WTC11 (cell line): ENCODE measurements at regions not wholly inside any gene's neighbourhood (a gene's known extent, or its start where the extent isn't known, plus 50 kb on each side); places are given as distances from the start of the nearest gene placed in this dataset.

Experiments
- ATAC-seq: fragments of 200-7000 bp; cut with Tn5 transposase; 2 replicates; pipeline ENCODE4 v1.10.0; 2021; ENCODE audit warnings: mild to moderate bottlenecking, moderate library complexity
- CTCF ChIA-PET: fragments of 300-600 bp; sonication (Branson Sonifier 250); formaldehyde crosslinking; loops from one replicate; lab custom pipeline; 2021; ENCODE audit warnings: antibody characterized with exemption; lab: Charles Lee
- POLR2A ChIA-PET: fragments of 350-600 bp; sonication (Branson Sonifier 250); formaldehyde crosslinking; loops from one replicate; lab custom pipeline; 2021; ENCODE audit warnings: antibody characterized with exemption; lab: Charles Lee
- DNase-seq: peaks from one replicate; pipeline ENCODE4 v3.0.0; 2021; ENCODE audit warnings: low spot score
- H3K27ac Mint-ChIP-seq: 2 replicates; pipeline ENCODE4 v1.8.0; 2021; ENCODE audit warnings: mixed read lengths
- H3K27me3 Mint-ChIP-seq: 2 replicates; pipeline ENCODE4 v1.8.0; 2021; ENCODE audit warnings: low read depth, mild to moderate bottlenecking, moderate library complexity, mixed read lengths
- H3K36me3 Mint-ChIP-seq: 2 replicates; pipeline ENCODE4 v1.8.0; 2021; ENCODE audit warnings: mixed read lengths
- H3K4me1 Mint-ChIP-seq: 2 replicates; pipeline ENCODE4 v1.8.0; 2022; ENCODE audit warnings: mixed read lengths
- H3K4me3 Mint-ChIP-seq: 2 replicates; pipeline ENCODE4 v1.8.0; 2021; ENCODE audit warnings: mild to moderate bottlenecking, moderate library complexity, mixed read lengths
- H3K9me3 Mint-ChIP-seq: 2 replicates; pipeline ENCODE4 v1.8.0; 2021; ENCODE audit warnings: mixed read lengths
- CBFB ChIP-seq: sonication (generic); formaldehyde crosslinking; IDR thresholded peaks from 2 replicates; pipeline ENCODE4 v1.8.1; 2022; ENCODE audit warnings: mild to moderate bottlenecking, low read depth, missing genetic modification reagents
- E2F5 ChIP-seq: sonication (generic); formaldehyde crosslinking; IDR thresholded peaks from 2 replicates; pipeline ENCODE4 v1.8.1; 2022; ENCODE audit warnings: mild to moderate bottlenecking, moderate library complexity, missing genetic modification reagents
- ESRRA ChIP-seq: sonication (generic); formaldehyde crosslinking; IDR thresholded peaks from 2 replicates; pipeline ENCODE4 v1.8.1; 2022; ENCODE audit warnings: mild to moderate bottlenecking, missing genetic modification reagents, borderline replicate concordance
- GABPB1 ChIP-seq: sonication (generic); formaldehyde crosslinking; IDR thresholded peaks from 2 replicates; pipeline ENCODE4 v1.8.1; 2023; ENCODE audit warnings: mild to moderate bottlenecking, missing genetic modification reagents
- HMGA2 ChIP-seq: fragments of 250-450 bp; sonication (Bioruptor Pico); IDR thresholded peaks from 2 replicates; pipeline ENCODE4 v1.4.0; 2021; ENCODE audit warnings: mild to moderate bottlenecking, moderate library complexity
- IRF2 ChIP-seq: sonication (generic); formaldehyde crosslinking; IDR thresholded peaks from 2 replicates; pipeline ENCODE4 v1.8.0; 2022; ENCODE audit warnings: low read depth, missing genetic modification reagents, borderline replicate concordance
- PRDM15 ChIP-seq: sonication (generic); formaldehyde crosslinking; IDR thresholded peaks from 2 replicates; pipeline ENCODE4 v1.8.0; 2022; ENCODE audit warnings: missing genetic modification reagents
- RELA ChIP-seq: sonication (generic); formaldehyde crosslinking; IDR thresholded peaks from 2 replicates; pipeline ENCODE4 v1.8.1; 2022; ENCODE audit warnings: missing genetic modification reagents, mild to moderate bottlenecking, borderline replicate concordance
- SP1 ChIP-seq: sonication (generic); formaldehyde crosslinking; conservative IDR thresholded peaks from 2 replicates; pipeline ENCODE4 v1.8.1; 2022; ENCODE audit warnings: missing genetic modification reagents
- ZNF317 ChIP-seq: sonication (generic); formaldehyde crosslinking; IDR thresholded peaks from 2 replicates; pipeline ENCODE4 v1.8.1; 2023; ENCODE audit warnings: low read depth, mild to moderate bottlenecking, moderate library complexity, missing genetic modification reagents, borderline replicate concordance
- TF ChIP-seq, protein P1 (sequence below): sonication (generic); formaldehyde crosslinking; IDR thresholded peaks from 2 replicates; pipeline ENCODE4 v1.8.1; 2023; ENCODE audit warnings: mild to moderate bottlenecking, missing genetic modification reagents, moderate library complexity
- TF ChIP-seq, protein P2 (sequence below): fragments of 200-600 bp; IDR thresholded peaks from 2 replicates; pipeline ENCODE4 v1.8.0; 2022; ENCODE audit warnings: antibody characterized with exemption
- TF ChIP-seq, protein P3 (sequence below): fragments of 250-450 bp; sonication (Bioruptor Pico); IDR thresholded peaks from 2 replicates; pipeline ENCODE4 v1.9.0; 2021; ENCODE audit warnings: mild to moderate bottlenecking
- TF ChIP-seq, protein P4 (sequence below): sonication (generic); formaldehyde crosslinking; IDR thresholded peaks from 2 replicates; pipeline ENCODE4 v1.8.0; 2023; ENCODE audit warnings: missing genetic modification reagents, mild to moderate bottlenecking, borderline replicate concordance

DNA sequence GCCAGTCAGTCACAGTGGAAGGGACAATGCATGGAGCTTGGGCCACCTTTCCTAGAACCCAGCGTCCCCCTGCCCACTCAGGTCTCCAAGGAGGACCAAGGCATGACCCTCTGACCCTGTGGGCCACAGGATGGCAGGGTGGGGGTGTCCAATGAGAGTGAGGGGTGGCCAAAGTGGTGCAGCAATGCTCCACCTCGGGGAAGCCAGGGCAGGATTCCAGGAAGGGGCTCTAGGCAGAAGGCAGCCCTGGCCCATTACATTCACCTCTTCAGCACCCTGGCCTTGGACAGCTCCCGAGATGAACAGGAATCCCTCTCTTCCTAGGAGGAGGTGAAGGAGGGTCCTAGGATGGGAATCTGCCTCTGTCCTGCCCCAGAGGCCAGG is 597.5 kb downstream of the BRD1 start (continued):
- TF ChIP-seq E2F5, result no peak
- TF ChIP-seq PRDM15 (CRISPR knock-in tag), result no peak

DNA sequence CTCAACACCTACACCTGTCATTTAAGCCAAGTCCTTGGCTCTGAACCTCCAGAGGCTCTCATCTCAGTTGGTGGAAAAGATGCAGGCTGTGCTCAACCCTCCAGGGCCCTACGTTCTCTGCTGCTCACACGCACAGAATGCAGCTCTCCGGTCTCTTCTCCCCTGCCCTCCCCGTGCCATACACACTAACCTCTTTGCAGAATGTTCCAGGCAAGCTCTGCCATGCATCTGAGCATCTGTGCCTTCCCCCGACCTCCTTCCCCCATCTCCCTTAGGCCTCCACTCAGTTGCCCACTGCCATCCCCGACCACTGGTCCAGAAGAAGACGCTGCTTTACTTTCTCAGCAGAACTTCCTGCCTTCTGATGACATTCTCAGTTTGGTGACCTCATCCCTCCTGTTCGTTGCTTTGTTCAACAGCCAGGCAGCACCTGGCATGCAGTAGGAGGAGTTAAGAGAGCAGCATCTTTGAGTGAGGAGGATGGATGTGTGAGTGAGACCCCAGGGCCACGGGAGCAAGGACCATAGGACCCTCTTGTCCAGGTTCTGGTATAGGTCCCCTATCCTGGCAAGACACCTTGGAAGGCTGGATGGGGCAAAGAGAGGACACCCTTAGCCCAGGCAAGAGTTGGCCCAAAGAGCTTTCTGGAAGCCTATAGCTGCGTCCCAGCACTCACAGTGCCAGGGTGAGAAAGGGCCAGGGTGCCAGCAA is 598.0 kb downstream of the BRD1 start:
- Mint-ChIP-seq H3K27me3 (peaks cover 2% of the 10 kb centered on the region; the same call in 1 of the 2 replicates), H3K27ac (no peak overlapping the region), H3K36me3 (no peaks in the 10 kb centered on the region), H3K4me3 (no peak overlapping the region), H3K4me1 (no peaks in the 10 kb centered on the region), H3K9me3 (peaks cover 6% of the 10 kb centered on the region; the same call in 1 of the 2 replicates)
- ATAC-seq (no peak), DNase-seq (no peak)
- POLR2A ChIA-PET, result no interaction called here
- no peak for TF ChIP-seq ESRRA (CRISPR knock-in tag)
- no peak for TF ChIP-seq CBFB
- TF ChIP-seq, protein P1, sequence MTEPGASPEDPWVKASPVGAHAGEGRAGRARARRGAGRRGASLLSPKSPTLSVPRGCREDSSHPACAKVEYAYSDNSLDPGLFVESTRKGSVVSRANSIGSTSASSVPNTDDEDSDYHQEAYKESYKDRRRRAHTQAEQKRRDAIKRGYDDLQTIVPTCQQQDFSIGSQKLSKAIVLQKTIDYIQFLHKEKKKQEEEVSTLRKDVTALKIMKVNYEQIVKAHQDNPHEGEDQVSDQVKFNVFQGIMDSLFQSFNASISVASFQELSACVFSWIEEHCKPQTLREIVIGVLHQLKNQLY (CRISPR knock-in tag), result no peak
- no peak for TF ChIP-seq IRF2 (CRISPR knock-in tag)
- TF ChIP-seq, protein P2, sequence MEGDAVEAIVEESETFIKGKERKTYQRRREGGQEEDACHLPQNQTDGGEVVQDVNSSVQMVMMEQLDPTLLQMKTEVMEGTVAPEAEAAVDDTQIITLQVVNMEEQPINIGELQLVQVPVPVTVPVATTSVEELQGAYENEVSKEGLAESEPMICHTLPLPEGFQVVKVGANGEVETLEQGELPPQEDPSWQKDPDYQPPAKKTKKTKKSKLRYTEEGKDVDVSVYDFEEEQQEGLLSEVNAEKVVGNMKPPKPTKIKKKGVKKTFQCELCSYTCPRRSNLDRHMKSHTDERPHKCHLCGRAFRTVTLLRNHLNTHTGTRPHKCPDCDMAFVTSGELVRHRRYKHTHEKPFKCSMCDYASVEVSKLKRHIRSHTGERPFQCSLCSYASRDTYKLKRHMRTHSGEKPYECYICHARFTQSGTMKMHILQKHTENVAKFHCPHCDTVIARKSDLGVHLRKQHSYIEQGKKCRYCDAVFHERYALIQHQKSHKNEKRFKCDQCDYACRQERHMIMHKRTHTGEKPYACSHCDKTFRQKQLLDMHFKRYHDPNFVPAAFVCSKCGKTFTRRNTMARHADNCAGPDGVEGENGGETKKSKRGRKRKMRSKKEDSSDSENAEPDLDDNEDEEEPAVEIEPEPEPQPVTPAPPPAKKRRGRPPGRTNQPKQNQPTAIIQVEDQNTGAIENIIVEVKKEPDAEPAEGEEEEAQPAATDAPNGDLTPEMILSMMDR, result no peak
- TF ChIP-seq RELA (CRISPR knock-in tag), result no peak
- CTCF ChIA-PET, result interaction anchor here (0.7 to 1.1 kb wide), 2 partner anchors 75 to 825 kb away, joined by 3 read pairs; no protein-coding TSS in a partner anchor

GRCh38 chr22:49228431-49229037 is 599.1 kb downstream of the BRD1 start:
- H3K27ac Mint-ChIP-seq, result no peak overlapping the region
- H3K9me3 Mint-ChIP-seq, result peaks cover 13% of the 10 kb centered on the region
- ChIA-PET POLR2A (interaction anchor here (0.6 kb wide), 1 partner anchor 147 kb away, joined by 3 read pairs; no protein-coding TSS in a partner anchor), CTCF (interaction anchor here (1.1 kb wide), 1 partner anchor 77 kb away, joined by 4 read pairs; no protein-coding TSS in a partner anchor)
- no peaks in the 10 kb centered on the region for H3K4me1 Mint-ChIP-seq
- ATAC-seq (no peak), DNase-seq (no peak)
- H3K36me3 Mint-ChIP-seq, result no peaks in the 10 kb centered on the region
- H3K27me3 Mint-ChIP-seq, result peaks cover 2% of the 10 kb centered on the region
- H3K4me3 Mint-ChIP-seq, result no peak overlapping the region
- TF ChIP-seq GABPB1 (CRISPR knock-in tag) (no peak), E2F5 (no peak), HMGA2 (CRISPR knock-in tag) (no peak), ZNF317 (CRISPR knock-in tag) (no peak), SP1 (CRISPR knock-in tag) (no peak)
- TF ChIP-seq, protein P3, sequence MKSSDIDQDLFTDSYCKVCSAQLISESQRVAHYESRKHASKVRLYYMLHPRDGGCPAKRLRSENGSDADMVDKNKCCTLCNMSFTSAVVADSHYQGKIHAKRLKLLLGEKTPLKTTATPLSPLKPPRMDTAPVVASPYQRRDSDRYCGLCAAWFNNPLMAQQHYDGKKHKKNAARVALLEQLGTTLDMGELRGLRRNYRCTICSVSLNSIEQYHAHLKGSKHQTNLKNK (CRISPR knock-in tag), result no peak
- TF ChIP-seq, protein P4, sequence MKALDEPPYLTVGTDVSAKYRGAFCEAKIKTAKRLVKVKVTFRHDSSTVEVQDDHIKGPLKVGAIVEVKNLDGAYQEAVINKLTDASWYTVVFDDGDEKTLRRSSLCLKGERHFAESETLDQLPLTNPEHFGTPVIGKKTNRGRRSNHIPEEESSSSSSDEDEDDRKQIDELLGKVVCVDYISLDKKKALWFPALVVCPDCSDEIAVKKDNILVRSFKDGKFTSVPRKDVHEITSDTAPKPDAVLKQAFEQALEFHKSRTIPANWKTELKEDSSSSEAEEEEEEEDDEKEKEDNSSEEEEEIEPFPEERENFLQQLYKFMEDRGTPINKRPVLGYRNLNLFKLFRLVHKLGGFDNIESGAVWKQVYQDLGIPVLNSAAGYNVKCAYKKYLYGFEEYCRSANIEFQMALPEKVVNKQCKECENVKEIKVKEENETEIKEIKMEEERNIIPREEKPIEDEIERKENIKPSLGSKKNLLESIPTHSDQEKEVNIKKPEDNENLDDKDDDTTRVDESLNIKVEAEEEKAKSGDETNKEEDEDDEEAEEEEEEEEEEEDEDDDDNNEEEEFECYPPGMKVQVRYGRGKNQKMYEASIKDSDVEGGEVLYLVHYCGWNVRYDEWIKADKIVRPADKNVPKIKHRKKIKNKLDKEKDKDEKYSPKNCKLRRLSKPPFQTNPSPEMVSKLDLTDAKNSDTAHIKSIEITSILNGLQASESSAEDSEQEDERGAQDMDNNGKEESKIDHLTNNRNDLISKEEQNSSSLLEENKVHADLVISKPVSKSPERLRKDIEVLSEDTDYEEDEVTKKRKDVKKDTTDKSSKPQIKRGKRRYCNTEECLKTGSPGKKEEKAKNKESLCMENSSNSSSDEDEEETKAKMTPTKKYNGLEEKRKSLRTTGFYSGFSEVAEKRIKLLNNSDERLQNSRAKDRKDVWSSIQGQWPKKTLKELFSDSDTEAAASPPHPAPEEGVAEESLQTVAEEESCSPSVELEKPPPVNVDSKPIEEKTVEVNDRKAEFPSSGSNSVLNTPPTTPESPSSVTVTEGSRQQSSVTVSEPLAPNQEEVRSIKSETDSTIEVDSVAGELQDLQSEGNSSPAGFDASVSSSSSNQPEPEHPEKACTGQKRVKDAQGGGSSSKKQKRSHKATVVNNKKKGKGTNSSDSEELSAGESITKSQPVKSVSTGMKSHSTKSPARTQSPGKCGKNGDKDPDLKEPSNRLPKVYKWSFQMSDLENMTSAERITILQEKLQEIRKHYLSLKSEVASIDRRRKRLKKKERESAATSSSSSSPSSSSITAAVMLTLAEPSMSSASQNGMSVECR (CRISPR knock-in tag), result no peak
